ENCODE measurements at regions not wholly inside any gene's neighbourhood (a gene's known extent, or its start where the extent isn't known, plus 50 kb on each side); places are given as distances from the start of the nearest gene placed in this dataset.

DNA sequence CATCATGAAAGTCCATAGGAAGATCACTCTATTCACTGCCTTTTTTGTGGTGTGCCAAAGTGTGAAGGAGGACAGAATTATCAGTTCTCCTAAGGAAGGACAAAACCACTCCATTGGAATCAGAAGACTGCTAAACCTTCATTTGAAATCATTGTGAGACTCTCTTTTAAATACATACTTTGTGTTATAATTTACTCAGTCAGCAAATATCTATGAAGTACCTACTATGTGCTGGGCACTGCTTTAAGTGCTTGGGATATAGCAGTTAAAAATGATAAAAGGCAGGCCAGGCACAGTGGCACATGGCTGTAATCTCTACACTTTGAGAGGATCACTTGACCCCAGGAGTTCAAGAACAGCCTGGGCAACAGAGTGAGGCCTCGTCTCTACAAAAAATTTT, 692.3 kb downstream of the DSC3 start:
- H3K27me3 ChIP-seq = no peaks in the 10 kb centered on the region
- no peak overlapping the region for H3K4me3 ChIP-seq
- no peak for DNase-seq
- H3K27ac ChIP-seq = no peak overlapping the region
- no peaks in the 10 kb centered on the region for H3K4me1 ChIP-seq
- no peak for TF ChIP-seq POLR2A (IDR thresholded peaks at IDR 0.05)
- TF ChIP-seq, protein P1, sequence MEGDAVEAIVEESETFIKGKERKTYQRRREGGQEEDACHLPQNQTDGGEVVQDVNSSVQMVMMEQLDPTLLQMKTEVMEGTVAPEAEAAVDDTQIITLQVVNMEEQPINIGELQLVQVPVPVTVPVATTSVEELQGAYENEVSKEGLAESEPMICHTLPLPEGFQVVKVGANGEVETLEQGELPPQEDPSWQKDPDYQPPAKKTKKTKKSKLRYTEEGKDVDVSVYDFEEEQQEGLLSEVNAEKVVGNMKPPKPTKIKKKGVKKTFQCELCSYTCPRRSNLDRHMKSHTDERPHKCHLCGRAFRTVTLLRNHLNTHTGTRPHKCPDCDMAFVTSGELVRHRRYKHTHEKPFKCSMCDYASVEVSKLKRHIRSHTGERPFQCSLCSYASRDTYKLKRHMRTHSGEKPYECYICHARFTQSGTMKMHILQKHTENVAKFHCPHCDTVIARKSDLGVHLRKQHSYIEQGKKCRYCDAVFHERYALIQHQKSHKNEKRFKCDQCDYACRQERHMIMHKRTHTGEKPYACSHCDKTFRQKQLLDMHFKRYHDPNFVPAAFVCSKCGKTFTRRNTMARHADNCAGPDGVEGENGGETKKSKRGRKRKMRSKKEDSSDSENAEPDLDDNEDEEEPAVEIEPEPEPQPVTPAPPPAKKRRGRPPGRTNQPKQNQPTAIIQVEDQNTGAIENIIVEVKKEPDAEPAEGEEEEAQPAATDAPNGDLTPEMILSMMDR (IDR thresholded peaks at IDR 0.05) = no peak
- no peaks in the 10 kb centered on the region for H3K36me3 ChIP-seq
- H3K9me3 ChIP-seq = no peaks in the 10 kb centered on the region
- no peak for ATAC-seq
- 27% methylated on average over 1 of the region's 1 CpG for WGBS (ENCODE audit: insufficient coverage, low coverage, low lambda C conversion rate, missing lambda C conversion rate)
- intact Hi-C loops (cut with DNase I) = no loop called here

GRCh38 chr18:30343090-30343489, 699.5 kb downstream of the DSC3 start:
- WGBS (ENCODE audit: insufficient coverage, low coverage, low lambda C conversion rate, missing lambda C conversion rate) = 32% methylated on average over 2 of the region's 2 CpGs
- Histone ChIP-seq H3K4me1 (no peaks in the 10 kb centered on the region), H3K27me3 (no peaks in the 10 kb centered on the region), H3K27ac (no peak overlapping the region), H3K9me3 (no peaks in the 10 kb centered on the region), H3K4me3 (no peak overlapping the region), H3K36me3 (no peaks in the 10 kb centered on the region)
- TF ChIP-seq POLR2A (IDR thresholded peaks at IDR 0.05) = no peak
- TF ChIP-seq, protein P1 (IDR thresholded peaks at IDR 0.05) = no peak
- intact Hi-C loops (cut with DNase I) = no loop called here
- DNase-seq = no peak
- ATAC-seq = no peak

GRCh38 chr18:30342675-30343074, 699.9 kb downstream of the DSC3 start:
- ATAC-seq (no peak), DNase-seq (no peak)
- Histone ChIP-seq H3K27ac (no peak overlapping the region), H3K4me1 (no peaks in the 10 kb centered on the region), H3K9me3 (no peaks in the 10 kb centered on the region), H3K4me3 (no peak overlapping the region), H3K36me3 (no peaks in the 10 kb centered on the region), H3K27me3 (no peaks in the 10 kb centered on the region)
- intact Hi-C loops (cut with DNase I) = no loop called here
- no peak for TF ChIP-seq POLR2A (IDR thresholded peaks at IDR 0.05)
- TF ChIP-seq, protein P1 (IDR thresholded peaks at IDR 0.05) = no peak
- 46% methylated on average over 2 of the region's 2 CpGs for WGBS (ENCODE audit: insufficient coverage, low coverage, low lambda C conversion rate, missing lambda C conversion rate)

- Histone ChIP-seq H3K27ac (no peak overlapping the region), H3K27me3 (no peaks in the 10 kb centered on the region), H3K9me3 (no peaks in the 10 kb centered on the region), H3K36me3 (no peaks in the 10 kb centered on the region), H3K4me1 (no peaks in the 10 kb centered on the region), H3K4me3 (no peak overlapping the region)
- no peak for ATAC-seq
- no peak for TF ChIP-seq POLR2A (IDR thresholded peaks at IDR 0.05)
- TF ChIP-seq, protein P1 (IDR thresholded peaks at IDR 0.05) = no peak
- DNase-seq = no peak
- 57% methylated on average over 5 of the region's 7 CpGs for WGBS (ENCODE audit: insufficient coverage, low coverage, low lambda C conversion rate, missing lambda C conversion rate)
- intact Hi-C loops (cut with DNase I) = no loop called here
Observed at GRCh38 chr18:30334781-30335180, 707.8 kb downstream of the DSC3 start.

- WGBS (ENCODE audit: insufficient coverage, low coverage, low lambda C conversion rate, missing lambda C conversion rate) = 73% methylated on average over 4 of the region's 4 CpGs
- TF ChIP-seq, protein P1 (IDR thresholded peaks at IDR 0.05) = no peak
- TF ChIP-seq POLR2A (IDR thresholded peaks at IDR 0.05) = no peak
- H3K27ac ChIP-seq = no peak overlapping the region
- no peak for DNase-seq
- intact Hi-C loops (cut with DNase I) = no loop called here
- no peaks in the 10 kb centered on the region for H3K36me3 ChIP-seq
- H3K9me3 ChIP-seq = no peaks in the 10 kb centered on the region
- H3K27me3 ChIP-seq = no peaks in the 10 kb centered on the region
- no peaks in the 10 kb centered on the region for H3K4me1 ChIP-seq
- no peak overlapping the region for H3K4me3 ChIP-seq
- ATAC-seq = no peak
Observed at GRCh38 chr18:30333310-30333709, 709.2 kb downstream of the DSC3 start.
